Neural cell (in vitro differentiated cells): ENCODE measurements at regions not wholly inside any gene's neighbourhood (a gene's known extent, or its start where the extent isn't known, plus 50 kb on each side); places are given as distances from the start of the nearest gene placed in this dataset.

Experiments used
- EP300 ChIP-seq: fragments of 450-650 bp; conservative IDR thresholded peaks from 2 replicates; pipeline ENCODE4 v1.6.1; 2014; ENCODE audit warnings: antibody characterized with exemption, mild to moderate bottlenecking, moderate library complexity; ENCODE audit not compliant: poor library complexity, severe bottlenecking
- EZH2 ChIP-seq: fragments of 200-600, 300-800 bp; shearing (Covaris generic), sonication (generic); IDR thresholded peaks from 2 replicates; pipeline ENCODE4 v1.6.1; 2014; ENCODE audit warnings: antibody characterized with exemption, low read length, borderline replicate concordance, mild to moderate bottlenecking; ENCODE audit not compliant: insufficient read depth, poor library complexity, severe bottlenecking
- MXI1 ChIP-seq: fragments of 450-650 bp; conservative IDR thresholded peaks from 2 replicates; pipeline ENCODE4 v1.6.1; 2014; ENCODE audit warnings: antibody characterized with exemption, mild to moderate bottlenecking; ENCODE audit not compliant: poor library complexity, severe bottlenecking
- POLR2AphosphoS5 ChIP-seq: IDR thresholded peaks from 2 replicates; pipeline ENCODE4 v1.6.1; 2012
- RAD21 ChIP-seq: fragments of 450-650 bp; conservative IDR thresholded peaks from 2 replicates; pipeline ENCODE4 v1.6.1; 2014; ENCODE audit warnings: antibody characterized with exemption, mild to moderate bottlenecking, moderate library complexity
- SMC3 ChIP-seq: fragments of 450-650 bp; conservative IDR thresholded peaks from 2 replicates; pipeline ENCODE4 v1.6.1; 2014; ENCODE audit warnings: antibody characterized with exemption, mild to moderate bottlenecking, moderate library complexity; ENCODE audit not compliant: poor library complexity
- TAF1 ChIP-seq: IDR thresholded peaks from 2 replicates; pipeline ENCODE4 v1.6.1; 2012; ENCODE audit warnings: low read depth
- TF ChIP-seq, protein P1 (sequence below): IDR thresholded peaks from 2 replicates; pipeline ENCODE4 v1.6.1; 2012; ENCODE audit warnings: borderline replicate concordance
- TF ChIP-seq, protein P2 (sequence below): fragments of 450-650 bp; IDR thresholded peaks from 2 replicates; pipeline ENCODE4 v1.5.1; 2014; ENCODE audit warnings: antibody characterized with exemption, mild to moderate bottlenecking, moderate library complexity; ENCODE audit not compliant: poor library complexity, severe bottlenecking

DNA sequence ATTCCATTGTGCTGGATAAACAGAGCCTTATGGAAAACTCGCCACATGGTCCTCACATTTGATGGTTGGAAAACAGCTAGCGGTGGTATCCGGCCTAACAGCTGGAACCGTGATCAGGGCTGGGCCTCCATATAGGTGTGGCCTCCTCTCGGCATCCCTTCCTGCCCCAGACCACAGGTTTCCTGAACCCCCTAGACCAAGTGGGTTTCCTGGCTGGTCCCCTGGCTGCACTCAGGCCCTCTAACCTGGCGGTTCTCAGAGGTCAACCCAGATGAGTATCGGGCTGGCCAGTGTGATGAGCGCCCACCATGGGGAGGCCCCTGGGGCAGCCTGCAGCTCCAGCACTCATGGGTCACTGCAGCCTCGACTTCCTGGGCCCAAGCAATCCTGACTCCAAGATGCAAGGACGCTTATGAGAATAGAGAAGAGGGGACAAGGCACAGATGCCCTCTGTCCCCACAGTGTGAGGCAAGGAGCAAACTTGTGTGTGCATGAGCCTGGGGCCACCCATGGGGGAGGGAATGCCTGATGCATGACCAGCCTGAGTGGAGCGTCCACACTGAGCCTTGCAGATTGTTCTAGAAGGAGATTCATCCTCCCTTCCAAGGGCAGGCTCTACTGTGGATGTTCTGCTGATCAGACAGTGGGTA lies 53.4 kb upstream of the WNT7B start:
- TF ChIP-seq RAD21 (no peak), POLR2AphosphoS5 (no peak), EZH2 (no peak), SMC3 (no peak), MXI1 (no peak), EP300 (no peak), TAF1 (no peak)
- TF ChIP-seq, protein P1, sequence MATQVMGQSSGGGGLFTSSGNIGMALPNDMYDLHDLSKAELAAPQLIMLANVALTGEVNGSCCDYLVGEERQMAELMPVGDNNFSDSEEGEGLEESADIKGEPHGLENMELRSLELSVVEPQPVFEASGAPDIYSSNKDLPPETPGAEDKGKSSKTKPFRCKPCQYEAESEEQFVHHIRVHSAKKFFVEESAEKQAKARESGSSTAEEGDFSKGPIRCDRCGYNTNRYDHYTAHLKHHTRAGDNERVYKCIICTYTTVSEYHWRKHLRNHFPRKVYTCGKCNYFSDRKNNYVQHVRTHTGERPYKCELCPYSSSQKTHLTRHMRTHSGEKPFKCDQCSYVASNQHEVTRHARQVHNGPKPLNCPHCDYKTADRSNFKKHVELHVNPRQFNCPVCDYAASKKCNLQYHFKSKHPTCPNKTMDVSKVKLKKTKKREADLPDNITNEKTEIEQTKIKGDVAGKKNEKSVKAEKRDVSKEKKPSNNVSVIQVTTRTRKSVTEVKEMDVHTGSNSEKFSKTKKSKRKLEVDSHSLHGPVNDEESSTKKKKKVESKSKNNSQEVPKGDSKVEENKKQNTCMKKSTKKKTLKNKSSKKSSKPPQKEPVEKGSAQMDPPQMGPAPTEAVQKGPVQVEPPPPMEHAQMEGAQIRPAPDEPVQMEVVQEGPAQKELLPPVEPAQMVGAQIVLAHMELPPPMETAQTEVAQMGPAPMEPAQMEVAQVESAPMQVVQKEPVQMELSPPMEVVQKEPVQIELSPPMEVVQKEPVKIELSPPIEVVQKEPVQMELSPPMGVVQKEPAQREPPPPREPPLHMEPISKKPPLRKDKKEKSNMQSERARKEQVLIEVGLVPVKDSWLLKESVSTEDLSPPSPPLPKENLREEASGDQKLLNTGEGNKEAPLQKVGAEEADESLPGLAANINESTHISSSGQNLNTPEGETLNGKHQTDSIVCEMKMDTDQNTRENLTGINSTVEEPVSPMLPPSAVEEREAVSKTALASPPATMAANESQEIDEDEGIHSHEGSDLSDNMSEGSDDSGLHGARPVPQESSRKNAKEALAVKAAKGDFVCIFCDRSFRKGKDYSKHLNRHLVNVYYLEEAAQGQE = no peak
- TF ChIP-seq, protein P2, sequence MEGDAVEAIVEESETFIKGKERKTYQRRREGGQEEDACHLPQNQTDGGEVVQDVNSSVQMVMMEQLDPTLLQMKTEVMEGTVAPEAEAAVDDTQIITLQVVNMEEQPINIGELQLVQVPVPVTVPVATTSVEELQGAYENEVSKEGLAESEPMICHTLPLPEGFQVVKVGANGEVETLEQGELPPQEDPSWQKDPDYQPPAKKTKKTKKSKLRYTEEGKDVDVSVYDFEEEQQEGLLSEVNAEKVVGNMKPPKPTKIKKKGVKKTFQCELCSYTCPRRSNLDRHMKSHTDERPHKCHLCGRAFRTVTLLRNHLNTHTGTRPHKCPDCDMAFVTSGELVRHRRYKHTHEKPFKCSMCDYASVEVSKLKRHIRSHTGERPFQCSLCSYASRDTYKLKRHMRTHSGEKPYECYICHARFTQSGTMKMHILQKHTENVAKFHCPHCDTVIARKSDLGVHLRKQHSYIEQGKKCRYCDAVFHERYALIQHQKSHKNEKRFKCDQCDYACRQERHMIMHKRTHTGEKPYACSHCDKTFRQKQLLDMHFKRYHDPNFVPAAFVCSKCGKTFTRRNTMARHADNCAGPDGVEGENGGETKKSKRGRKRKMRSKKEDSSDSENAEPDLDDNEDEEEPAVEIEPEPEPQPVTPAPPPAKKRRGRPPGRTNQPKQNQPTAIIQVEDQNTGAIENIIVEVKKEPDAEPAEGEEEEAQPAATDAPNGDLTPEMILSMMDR = no peak
